GM21786 (cell line): ENCODE measurements at regions not wholly inside any gene's neighbourhood (a gene's known extent, or its start where the extent isn't known, plus 50 kb on each side); places are given as distances from the start of the nearest gene placed in this dataset.
"Not testable (repeated sequence)": the region's sequence is repeated elsewhere in the genome, so short reads cannot be mapped to it uniquely, and the experiment has no call there.

Source experiments
- ATAC-seq: cut with Tn5 transposase; IDR thresholded peaks from one replicate; pipeline ENCODE4 v1.9.1; 2021; ENCODE audit not compliant: unreplicated experiment

DNA sequence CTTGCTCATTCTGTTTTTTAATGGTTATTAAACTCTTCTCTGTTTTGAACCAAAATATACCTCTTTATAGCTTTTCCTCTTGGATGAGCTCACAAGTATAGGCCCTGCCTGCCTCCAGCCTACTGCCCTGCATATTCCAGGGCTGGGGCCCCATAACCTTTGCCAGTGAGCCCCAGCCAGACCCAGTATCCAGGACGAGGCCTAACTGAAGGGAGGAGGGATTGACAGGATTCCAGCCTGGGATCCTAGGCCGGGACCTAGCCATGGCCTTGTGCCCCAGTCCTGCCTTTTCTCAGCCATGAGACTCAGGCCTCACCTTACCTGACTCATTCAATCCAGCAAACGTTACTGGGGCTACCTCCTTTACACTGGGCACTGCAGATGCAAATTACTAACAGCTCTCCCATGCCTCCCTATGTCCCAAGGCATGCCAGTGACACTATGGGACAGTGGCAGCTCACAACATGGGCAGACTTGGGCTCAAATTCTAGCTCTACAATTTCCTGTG lies 159.2 kb downstream of the DDX1 start:
- no peak for ATAC-seq

DNA sequence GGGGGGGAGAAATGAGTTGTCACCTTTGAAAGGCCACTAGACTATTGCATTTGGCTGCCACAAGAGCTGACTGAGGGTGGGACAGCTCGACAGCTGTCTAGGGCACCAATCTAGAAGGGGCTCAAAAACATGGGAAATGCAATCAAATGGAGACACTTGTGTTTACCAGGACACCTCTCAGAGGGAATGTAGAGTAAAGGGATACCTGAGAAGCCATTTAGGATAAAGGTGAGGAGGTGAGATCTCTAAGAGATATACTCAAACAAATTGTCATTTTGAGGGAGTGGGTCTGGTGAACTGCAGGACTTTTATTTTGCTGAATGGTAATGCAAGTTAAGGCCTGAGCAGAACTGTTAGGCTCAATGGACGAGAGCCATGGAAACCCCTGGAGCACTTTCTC lies 159.8 kb downstream of the DDX1 start:
- no peak for ATAC-seq

DNA sequence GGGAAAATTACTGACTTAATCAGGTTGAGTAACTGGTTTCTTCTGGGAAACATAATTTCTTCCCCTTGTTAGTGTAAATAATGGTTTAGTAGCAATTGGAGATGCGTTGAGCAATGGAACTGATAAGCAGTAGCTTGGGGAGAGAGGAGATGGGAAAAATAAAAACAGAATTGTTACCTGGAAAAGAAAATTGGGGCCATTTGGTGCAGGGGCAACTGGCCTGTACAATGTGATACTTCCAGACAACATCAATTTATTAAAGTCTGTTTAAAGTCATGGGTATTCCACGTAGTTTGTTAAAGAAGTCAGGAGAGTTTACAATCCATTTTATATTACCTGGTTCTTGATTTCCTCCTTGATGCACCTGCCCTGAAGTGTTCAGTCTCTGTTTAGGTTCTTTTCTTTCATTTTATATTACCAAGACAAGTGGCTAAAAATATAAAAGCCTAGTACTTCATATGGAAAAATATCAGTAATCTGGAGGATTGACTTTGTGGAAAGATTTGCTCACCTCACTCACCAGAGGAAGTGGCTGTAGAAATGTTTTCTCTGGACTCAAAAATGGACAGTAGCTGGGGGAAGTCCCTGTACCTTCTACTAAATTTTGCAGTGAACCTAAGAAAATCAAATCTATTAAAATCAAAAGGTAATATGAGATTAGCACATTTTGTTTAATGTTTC lies 161.0 kb downstream of the DDX1 start:
- ATAC-seq = no peak

DNA sequence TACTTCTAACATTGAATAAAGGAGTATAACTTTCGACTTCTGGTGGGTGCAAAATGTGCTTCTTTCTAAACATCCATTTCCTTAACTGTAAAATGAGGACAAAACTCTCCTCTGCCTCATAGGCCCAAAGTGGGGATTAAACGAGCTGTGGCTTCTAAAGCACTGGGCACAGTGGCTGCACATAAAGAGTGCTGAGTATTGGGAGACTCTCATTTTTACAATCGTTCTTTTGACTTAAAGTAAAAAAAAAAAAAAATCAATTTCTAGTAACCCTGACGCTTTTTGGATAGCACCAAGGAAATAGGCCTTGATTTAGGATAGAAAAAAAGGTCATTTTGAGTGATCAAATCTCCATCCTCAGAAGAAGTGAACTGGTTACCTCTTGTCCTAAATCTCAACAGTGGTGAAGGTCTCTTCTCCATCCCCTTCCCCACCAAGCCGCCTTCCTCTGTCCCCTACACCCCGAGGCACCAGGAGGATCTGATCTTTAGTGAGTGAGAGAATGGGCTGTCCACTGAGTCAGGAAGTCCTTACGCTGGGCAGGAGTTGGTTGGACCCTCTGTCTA lies 161.6 kb downstream of the DDX1 start:
- ATAC-seq = no peak

DNA sequence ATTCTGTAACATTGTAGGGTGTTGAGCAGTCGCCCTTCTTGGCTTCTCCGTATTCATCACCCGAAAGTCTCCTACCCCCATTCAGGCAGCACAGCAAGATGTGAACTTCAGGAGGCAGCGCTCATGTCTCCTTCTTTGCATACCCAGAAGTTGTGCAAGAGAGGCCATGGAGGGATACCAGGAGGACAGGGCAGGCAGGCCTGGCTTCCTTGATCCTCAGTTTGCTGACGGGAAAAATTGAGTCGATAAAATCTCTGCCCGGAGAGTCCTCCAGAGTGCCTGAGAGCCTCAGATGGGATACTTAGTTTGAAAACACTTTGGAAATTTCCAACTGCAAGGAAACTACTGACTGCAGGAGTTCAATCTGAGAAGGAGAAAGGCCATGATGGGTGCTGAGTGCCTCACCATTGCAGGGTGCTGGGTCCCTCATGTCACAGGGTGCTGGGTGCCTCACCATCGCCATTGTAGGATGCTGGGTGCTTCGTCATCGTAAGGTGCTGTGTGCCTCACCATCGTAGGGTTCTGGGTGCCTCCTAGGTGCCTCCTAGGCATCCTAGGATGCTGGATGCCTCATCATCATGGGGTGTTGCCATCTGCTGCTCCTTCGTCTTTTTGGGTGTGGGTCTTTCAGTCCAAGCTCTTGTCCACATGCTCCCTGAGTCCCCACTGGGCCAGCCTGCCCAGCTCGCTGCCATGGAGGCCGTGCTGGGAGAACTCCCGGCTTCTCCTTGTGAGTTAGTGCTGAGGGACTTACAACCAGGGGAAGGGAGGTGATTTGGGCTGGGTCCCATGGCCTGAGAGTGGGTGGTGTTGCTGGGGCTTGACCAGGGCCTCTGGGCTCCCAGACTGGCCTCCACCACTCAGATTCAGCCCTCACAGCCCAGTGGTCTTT lies 162.4 kb downstream of the DDX1 start:
- ATAC-seq = no peak

DNA sequence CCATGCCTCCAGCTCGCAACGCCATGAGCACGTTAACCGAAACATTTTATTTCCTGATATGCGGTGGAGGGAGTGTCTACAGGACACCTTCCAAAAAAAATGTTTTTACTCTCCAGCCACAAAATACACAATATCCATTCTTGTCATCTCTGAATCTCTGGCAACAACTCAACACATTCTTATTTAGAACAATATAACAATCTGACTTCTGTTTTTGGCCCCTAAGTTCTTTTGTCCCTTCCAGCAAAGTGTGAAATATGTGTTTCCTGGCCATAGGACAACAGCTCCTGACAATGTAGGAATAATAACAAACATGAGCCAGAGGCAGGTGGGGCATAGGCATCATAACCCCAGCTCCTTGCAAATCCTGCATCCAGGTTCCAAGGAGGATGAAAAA lies 163.0 kb downstream of the DDX1 start:
- ATAC-seq = no peak

DNA sequence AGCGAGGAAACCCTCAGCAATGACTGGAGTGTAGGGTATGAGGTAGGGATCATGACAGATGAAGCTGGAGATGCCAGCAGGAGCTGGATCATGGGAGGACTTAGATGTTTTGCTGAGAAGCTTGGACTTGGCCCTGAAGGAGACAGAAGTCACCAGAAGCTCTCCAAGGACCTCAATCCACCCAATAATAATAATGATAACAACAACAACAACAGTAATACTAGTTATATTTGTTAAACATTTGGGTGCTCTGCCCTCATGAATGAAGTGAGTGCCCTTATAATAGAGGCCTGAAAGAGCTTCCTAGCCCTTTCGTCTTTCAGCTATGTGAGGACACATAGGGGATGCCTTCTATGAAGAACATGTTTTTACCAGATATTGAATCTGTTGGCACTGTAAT lies 163.9 kb downstream of the DDX1 start:
- ATAC-seq = no peak

DNA sequence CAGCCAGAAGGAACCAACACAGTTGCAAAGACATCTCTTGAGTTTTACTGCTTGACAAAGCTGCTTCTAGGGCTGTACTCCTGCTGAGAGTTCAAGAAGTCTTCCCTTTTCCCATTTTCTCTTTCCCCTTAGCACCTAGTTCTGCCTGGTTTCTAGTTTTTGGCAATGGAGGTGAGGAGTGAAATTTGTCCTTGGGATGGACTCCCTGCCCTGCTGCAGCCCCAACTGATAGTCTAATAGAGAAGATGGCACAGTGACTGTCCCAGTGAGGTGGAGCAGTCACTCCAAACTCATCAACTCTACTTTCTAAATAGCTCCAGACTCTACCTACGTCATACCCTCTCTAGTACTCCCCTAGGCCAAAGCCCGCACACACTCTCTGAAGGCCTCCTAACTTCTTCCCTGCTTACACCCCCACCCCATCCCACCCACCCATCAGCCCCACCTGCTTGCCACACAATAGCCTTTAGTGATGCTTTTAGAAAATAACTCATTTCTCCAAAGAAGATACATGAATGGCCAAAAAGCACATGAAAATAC lies 164.4 kb downstream of the DDX1 start:
- no peak for ATAC-seq

DNA sequence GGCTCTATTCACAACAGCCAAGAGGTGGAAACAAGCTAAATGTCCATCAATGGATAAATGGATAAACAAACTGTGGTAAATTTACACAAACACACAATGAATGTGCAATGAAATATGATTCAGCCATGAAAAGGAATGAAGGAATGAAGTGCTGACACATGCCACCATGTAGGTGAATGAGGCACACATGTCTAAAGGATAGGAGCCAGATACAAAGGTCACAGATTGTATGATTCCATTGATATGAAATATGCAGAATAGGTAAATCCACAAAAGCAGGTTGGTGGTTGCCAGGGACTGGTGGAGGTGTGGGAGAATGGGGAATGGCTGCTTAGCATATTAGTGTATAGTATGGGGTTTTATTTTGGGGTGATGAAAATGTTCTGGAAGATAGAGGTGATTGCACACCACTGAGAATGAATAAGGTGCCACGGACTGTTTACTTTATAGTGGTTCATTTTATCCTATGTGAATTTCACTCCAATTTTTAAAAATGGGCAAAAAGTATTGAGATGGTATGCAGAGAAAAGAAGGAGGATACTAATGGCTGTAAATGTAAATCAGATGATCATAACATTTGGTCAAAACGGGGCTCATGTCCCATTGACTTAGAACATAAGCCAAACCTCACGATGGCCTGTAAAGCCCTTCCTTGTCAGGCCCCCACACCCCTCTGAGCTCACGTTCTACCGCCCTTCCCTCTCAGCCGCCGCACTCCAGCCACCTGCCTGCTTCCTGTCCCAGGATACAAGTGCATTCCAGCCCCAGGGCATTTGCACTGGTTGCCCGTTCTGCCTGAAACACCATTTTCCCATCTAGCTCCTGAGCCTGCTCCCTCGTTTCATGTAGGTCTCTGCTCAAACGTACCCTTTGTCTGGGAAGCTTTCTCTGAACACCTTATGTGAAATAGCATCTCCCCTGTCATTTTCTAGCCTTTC lies 165.5 kb downstream of the DDX1 start:
- ATAC-seq = no peak

DNA sequence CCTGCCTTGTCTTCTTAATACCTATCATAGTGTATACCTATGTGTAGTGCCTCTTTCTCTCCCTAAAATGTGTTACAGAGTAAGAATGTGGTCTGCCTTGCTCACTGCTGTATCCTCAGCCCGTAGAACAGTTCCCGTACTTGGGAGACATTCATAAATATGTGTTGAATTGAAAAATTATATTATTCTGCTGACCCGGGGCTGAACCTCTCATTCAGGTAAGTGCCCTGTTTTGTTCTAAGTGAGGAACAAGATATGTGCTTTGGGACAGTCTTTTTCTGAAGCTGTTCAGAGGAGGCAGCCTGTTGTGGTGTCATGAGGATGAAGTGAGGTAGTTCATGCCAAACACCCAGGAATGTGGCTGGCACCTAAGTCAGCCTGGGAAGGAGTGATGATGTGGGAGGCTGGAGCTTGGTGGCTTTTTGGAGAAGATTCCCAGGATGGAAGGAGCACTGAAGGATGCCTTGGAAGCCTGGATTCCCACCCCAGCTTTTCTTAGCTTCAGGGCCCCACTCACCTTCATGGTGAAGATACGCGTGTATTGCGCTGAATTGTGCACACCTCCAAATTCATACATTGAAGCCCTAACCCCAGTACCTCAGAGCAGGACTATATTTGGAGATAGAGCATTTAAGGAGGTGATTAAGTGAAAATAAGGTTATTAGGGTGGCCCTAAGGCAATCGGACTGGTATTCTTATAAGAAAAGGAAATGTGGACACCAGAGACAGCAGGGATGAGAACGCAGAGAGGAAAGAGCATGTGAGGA lies 166.3 kb downstream of the DDX1 start:
- ATAC-seq = no peak

DNA sequence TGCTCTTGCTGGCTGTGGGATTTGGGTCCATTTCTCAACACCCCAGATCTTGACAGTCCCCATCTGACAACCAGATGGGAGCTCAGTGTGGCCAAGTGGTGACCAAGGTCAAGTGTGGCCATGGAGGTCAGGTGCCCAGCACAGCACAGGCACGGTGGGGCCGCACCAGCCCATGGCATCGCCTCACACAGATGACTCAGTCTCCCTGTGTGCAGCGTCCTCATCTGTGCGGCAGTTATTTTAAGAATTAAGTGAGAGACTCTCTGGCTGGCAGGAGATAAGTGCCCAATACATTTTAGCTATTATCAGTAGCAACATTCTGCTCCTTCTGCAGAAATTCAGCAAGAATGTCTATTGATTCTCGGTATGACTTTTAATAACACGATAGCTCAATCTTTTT lies 167.2 kb downstream of the DDX1 start:
- no peak for ATAC-seq

DNA sequence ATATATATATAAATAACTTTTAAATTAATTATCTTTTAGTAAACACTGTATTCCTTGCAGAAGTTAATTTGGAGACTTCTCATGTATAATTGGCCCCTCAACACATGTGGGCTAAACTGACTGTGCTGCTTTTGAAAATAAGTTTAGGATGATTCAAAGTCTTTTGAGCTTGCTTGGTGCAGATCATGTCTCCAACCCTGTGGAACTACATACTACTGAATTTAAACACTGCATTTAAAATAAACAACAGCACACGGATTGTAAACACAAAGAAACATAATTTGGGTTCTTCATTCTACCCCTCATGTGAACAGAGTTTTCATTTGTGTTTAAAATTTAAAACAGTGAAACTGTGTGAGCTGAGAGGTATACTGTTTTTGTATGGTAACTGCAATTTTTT lies 167.7 kb downstream of the DDX1 start:
- ATAC-seq = no peak

DNA sequence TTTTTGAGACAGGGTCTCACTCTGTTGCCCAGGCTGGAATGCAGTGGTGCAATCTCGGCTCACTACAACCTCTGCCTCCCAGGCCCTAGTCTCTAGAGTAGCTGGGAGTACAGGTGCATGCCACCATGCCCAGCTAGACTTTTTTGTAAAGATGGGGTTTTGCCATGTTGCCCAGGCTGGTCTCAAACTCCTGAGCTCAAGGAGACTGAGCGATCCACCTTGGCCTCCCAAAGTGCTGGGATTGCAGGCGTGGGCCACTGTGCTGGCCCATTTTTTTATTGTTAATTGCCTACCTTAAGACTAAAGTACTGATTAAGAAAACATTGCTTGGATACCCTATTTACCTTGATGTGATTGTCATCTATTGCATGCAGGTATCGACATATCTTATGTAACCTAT lies 168.1 kb downstream of the DDX1 start:
- ATAC-seq = not testable (repeated sequence)

DNA sequence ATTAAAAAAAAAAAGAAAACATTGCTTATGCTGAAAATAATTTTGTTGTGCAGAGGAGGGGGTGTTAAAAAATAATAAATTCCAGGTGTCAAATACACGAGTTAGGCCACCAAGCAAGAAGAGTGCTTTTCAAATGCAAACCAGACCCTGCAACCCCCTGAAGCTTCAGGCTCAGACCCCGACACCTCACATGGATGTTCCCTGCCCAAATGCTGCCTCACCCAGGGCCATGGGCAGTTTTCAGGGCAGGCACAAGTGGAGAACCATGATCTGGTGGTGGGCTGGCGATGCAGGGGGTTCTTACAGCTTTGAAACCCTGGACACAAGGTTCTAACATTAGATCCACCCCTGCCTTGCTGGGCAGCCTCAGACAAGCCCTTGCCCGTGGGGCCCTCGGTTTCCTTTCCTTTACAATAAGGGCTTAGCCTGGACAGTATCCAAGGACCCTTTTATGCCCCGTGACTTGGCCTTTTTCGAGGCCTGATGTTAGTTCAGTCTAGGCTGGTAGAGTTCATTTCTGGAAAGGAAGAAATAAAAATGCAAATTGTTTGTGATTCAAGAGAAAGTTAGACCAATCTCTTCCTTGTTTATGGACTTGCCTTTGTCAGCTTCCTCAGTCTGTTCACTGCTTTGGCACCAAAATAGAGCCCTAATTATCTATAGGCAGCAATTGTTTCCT lies 168.7 kb downstream of the DDX1 start:
- ATAC-seq = no peak

DNA sequence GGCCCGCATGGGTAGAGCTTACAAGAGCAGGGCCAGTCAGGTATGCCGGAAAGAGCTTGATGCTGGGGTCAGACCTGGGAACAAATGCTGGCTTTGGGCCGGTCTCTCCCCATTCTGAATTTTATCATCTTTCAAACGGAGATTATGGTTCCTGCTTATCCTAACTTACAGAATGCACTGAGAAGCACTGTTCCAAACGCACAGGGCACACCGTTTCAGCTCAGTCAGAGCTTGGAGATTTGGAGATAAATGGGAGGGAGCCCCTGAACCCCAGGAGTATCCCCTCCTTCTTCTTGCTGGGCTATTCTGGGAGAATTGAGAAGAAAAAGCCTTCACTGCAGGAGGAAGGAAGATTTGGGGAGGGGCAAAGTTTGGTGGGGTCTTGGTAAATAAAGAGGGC lies 169.4 kb downstream of the DDX1 start:
- no peak for ATAC-seq

DNA sequence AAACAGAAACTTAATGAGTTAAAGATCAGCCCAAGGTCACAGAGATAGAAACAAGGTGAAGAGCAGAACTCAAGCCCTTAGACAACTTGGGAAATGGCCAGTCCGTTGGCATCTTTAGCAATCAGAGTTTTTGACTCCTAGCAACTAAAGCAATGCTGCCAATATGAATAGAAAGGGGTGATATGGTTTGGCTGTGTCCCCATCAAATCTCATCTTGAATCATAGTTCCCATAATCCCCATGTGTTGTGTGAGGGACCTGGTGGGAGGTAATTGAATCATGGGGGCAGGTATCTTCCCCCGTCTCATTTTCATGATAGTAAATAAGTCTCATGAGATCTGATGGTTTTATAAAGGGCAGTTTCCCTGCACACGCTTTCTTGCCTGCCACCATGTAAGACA lies 170.2 kb downstream of the DDX1 start:
- no peak for ATAC-seq

DNA sequence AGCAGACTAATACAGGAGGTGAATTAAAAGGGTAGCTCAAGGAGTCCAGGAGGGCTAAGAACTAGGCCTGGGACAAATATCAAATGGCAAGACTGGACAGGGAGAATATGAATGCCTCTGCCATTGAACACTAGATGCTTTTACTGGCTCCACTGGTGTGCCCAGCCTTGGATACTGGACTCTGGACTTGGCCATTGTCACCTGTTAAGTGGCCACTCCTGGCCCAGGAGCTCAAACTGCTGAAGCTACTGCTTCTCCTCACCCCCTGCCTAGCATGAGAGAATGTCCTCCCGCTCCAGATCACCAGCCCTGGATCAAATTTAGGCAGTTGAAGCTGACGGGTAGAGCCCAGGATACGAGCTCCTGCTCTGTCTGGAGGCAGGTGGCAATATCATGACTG lies 170.8 kb downstream of the DDX1 start:
- no peak for ATAC-seq

DNA sequence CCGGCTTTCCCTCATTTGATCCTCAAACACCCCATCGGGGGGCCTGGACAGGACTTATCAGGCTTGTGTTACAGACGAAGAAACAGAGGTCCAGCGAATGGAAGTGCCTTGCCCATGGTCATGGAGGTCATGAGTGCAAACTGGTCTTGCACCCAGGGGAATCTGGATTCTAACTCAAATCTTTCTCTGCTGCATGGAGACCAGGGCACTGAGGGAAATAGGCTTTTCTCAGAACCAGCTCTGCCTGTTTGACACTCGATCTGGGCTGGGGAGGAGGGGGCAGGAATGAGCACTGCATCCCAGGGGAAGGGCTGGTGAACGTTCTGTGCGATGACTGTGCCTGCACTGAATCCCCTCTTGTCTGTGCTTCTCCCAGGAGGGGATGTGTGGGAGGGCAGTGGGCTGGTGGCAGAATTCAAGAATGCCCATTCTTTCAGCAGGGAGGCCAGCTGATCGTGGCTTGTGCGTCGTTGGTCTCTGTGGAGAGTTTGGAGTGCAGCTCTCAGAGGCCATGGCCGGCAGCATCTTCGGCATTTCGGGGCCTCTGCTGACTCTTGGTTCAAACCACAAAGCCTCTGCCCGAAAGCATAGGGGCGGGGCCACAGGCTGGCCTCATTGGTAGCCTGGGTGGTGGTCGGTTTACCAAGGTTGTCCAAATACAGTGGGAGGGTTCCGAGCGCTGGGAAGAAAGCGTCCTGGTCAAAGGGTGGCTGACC lies 171.6 kb downstream of the DDX1 start:
- ATAC-seq = no peak
